ENCODE measurements at regions not wholly inside any gene's neighbourhood (a gene's known extent, or its start where the extent isn't known, plus 50 kb on each side); places are given as distances from the start of the nearest gene placed in this dataset.

DNA sequence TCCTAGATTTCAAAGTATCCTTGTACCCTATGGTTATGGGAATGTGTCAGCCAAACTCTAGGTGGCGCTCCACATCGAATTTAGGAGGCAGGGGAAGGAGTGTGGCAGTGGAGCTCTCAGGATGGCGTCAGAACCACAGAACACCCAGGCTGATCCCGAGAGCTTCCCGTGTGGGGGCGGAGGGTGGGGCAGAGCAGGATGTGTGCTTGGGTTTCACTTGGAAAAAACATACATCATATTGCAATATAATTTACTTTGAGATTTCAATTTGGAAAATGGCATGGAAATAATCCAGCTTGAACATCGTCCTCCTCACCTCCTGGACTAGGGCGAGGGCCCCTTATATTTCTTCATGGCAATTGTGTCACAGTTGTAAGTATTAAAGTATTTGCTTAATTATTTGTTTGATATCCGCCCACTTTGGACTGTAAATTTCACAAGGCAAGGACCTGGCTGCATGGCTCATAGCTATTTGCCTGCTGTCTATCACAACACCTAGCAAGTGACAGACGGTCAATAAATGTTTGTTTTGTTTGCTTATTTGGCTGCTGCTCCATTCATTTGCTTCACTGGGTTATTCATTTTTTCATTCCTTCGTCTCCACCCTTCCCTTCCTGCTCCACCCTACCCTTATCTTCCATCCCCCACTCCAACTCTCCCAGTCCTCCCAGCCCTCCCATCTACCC lies 221.5 kb upstream of the HMGA2 start:
- no peak overlapping the region for H3K9ac ChIP-seq (ENCODE audit: low read length)
- no peaks in the 10 kb centered on the region for H3K36me3 ChIP-seq (ENCODE audit: control insufficient read depth, low read depth, low read length)
- H3K9me3 ChIP-seq (ENCODE audit: control insufficient read depth, low read depth, low read length), result no peaks in the 10 kb centered on the region
- no peak overlapping the region for H3K4me3 ChIP-seq (ENCODE audit: low read length)
- no peak overlapping the region for H3K27ac ChIP-seq (ENCODE audit: low read length)
- peaks cover 28% of the 10 kb centered on the region for H3K4me1 ChIP-seq (ENCODE audit: control insufficient read depth, low read depth, low read length)
- no peaks in the 10 kb centered on the region for H3K27me3 ChIP-seq (ENCODE audit: control insufficient read depth, insufficient read depth, low read length)

DNA sequence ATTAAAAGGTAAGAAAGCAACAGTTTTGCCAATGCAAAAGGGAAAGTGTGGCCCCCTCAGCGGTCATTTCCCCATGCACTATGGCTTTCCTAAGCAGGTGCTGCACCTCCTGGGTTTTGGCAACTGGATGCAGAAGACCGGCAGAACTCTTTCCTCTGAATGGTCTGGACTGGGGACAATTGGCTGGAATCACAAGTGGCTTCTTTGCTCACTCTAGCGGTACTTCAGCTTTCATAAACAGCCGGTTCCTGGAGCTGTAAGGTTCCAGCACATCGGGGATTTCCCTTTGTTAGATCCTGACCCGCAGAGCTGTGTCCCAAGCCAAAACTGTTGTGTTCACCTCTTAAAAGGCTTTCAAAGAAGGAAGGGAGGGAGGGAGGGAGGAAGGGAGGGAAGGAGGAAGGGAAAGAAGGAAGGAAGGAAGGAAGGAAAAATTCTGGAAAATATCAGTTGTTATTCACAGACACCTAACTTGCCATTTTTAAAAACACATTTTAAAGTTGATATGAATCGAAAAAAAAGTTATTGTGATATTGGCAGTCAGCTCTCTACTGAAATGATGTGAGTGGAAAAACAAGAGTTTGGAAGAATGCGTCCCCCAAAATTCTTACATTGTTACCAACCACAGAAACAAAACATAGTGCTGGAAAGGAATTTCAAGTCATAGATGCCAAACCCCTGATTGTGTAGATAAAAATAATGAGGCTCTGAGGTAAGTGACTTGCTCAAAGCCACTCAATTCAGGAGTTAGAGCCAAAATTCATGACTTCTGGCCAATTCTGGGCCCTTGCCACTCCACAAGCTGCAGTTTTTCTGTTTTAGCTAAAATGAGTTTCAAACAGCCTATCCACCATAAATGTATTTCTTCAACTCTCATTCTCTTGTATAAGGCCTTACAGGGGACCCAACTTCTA lies 220.6 kb upstream of the HMGA2 start:
- Histone ChIP-seq H3K27me3 (ENCODE audit: control insufficient read depth, insufficient read depth, low read length) (no peaks in the 10 kb centered on the region), H3K4me3 (ENCODE audit: low read length) (no peak overlapping the region), H3K9ac (ENCODE audit: low read length) (no peak overlapping the region)

DNA sequence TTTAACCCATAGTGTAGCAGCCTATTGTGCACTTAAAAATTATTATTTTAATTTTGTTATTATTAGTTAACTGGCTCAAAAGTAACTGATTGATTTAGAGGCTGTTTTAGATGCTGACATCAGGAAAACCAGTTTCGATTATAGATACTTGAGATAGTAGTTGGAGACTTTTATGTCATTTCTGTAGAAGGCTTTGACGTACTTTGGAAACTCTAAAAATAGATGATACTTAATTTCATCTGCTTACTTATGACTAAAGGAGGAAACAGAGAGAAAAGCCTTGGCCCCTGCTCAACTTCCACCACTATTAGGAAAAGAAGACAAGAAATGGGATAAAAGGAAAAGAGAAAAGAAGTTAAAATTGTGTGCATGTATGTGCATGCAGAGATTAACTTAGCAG lies 219.3 kb upstream of the HMGA2 start:
- Histone ChIP-seq H3K27me3 (ENCODE audit: control insufficient read depth, insufficient read depth, low read length) (no peaks in the 10 kb centered on the region), H3K27ac (ENCODE audit: low read length) (no peak overlapping the region), H3K4me1 (ENCODE audit: control insufficient read depth, low read depth, low read length) (peaks cover 14% of the 10 kb centered on the region), H3K9me3 (ENCODE audit: control insufficient read depth, low read depth, low read length) (no peaks in the 10 kb centered on the region), H3K9ac (ENCODE audit: low read length) (no peak overlapping the region), H3K36me3 (ENCODE audit: control insufficient read depth, low read depth, low read length) (no peaks in the 10 kb centered on the region), H3K4me3 (ENCODE audit: low read length) (no peak overlapping the region)

More for the DNA sequence above, 220.6 kb upstream of the HMGA2 start:
- Histone ChIP-seq H3K36me3 (ENCODE audit: control insufficient read depth, low read depth, low read length) (no peaks in the 10 kb centered on the region), H3K4me1 (ENCODE audit: control insufficient read depth, low read depth, low read length) (peaks cover 23% of the 10 kb centered on the region), H3K27ac (ENCODE audit: low read length) (no peak overlapping the region), H3K9me3 (ENCODE audit: control insufficient read depth, low read depth, low read length) (no peaks in the 10 kb centered on the region)

DNA sequence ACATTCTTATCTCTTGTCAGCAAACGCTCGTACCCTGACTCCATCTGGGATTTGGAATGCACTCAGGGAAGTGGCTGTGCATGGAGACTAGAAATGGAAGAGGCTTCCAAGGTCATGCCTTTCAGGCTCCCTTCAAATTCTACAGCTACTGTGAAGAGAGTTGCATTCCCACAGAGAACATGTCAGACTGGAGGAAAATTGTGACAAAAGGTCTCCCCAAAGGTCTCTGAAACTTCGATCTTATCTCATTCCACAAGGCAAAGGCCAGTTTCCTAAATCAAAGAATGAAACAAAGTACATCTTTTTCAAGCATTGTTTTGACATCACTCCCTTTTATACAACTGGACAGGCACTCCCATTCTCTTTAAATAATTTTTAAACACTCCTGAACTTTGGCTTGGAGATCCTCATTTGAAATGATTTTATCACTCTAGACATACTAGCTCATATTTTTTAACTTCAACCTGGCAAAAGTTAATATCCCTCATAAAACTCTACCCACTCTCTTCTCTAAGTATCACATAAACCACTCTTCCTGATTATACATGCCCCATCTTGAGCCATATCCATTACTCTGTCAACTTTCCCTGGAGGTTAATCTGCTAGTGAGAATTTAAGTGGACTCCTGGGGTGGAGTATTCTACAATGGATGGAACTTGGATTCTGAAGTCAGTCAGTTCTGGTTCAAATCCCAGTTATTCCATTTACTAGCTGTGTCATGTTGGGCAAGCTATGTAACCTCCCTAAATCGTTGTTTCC lies 218.1 kb upstream of the HMGA2 start:
- H3K4me3 ChIP-seq (ENCODE audit: low read length), result no peak overlapping the region
- no peak overlapping the region for H3K9ac ChIP-seq (ENCODE audit: low read length)
- H3K4me1 ChIP-seq (ENCODE audit: control insufficient read depth, low read depth, low read length), result peaks cover 14% of the 10 kb centered on the region
- no peaks in the 10 kb centered on the region for H3K27me3 ChIP-seq (ENCODE audit: control insufficient read depth, insufficient read depth, low read length)
- no peaks in the 10 kb centered on the region for H3K36me3 ChIP-seq (ENCODE audit: control insufficient read depth, low read depth, low read length)
- H3K9me3 ChIP-seq (ENCODE audit: control insufficient read depth, low read depth, low read length), result no peaks in the 10 kb centered on the region
- H3K27ac ChIP-seq (ENCODE audit: low read length), result no peak overlapping the region

DNA sequence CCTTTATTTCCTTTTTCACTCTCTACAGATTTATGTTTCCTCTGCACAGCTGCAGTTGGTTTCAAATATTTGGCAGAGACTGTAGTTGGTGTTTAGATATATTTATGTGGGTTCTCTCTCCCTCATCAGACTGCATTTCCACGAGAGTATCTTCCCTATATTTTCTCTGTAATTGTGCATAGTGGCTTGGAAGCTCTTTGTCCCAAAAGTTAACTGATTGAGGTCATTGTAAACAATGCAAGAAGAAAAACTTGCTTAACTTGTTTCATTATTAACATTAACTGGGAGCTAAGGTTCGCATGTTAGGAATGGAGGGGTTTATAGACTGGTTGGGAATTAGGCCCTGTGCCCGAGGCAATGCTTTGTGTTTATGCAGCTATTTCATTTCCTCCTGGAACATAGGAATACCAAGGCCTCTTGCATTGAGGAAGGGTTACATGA lies 216.9 kb upstream of the HMGA2 start:
- no peak overlapping the region for H3K9ac ChIP-seq (ENCODE audit: low read length)
- H3K9me3 ChIP-seq (ENCODE audit: control insufficient read depth, low read depth, low read length), result no peaks in the 10 kb centered on the region
- H3K4me1 ChIP-seq (ENCODE audit: control insufficient read depth, low read depth, low read length), result peaks cover 14% of the 10 kb centered on the region
- H3K27ac ChIP-seq (ENCODE audit: low read length), result no peak overlapping the region
- no peaks in the 10 kb centered on the region for H3K27me3 ChIP-seq (ENCODE audit: control insufficient read depth, insufficient read depth, low read length)
- no peak overlapping the region for H3K4me3 ChIP-seq (ENCODE audit: low read length)
- H3K36me3 ChIP-seq (ENCODE audit: control insufficient read depth, low read depth, low read length), result no peaks in the 10 kb centered on the region

DNA sequence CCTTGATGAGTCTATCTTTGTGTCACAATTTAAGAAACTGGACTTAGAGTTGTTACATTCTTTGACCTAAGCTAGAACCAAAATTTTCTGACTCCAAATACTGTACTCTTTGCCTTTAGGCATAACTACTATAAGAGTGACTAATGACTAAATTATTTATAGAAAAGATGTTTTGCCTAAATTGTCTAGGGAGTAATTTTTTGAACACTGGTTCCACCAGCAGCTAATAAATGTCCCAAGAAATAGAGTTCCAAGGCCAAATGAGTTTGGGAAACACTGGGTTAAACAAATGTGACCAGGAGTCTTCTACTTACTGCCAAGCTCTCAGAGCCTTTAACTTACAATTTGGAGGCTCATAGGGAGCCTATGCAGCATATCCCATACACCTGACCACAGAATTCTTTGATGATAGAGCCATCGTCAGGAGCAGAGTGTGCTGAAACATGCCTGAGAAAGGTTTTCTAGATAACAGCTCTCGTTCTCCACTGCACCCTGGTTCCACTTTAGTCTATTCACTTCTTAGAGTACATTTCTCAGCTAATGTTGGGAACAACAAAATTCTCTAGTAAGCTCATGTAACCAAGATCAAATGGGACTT lies 215.9 kb upstream of the HMGA2 start:
- Histone ChIP-seq H3K4me3 (ENCODE audit: low read length) (no peak overlapping the region), H3K27me3 (ENCODE audit: control insufficient read depth, insufficient read depth, low read length) (no peaks in the 10 kb centered on the region), H3K27ac (ENCODE audit: low read length) (no peak overlapping the region), H3K4me1 (ENCODE audit: control insufficient read depth, low read depth, low read length) (peaks cover 6% of the 10 kb centered on the region), H3K36me3 (ENCODE audit: control insufficient read depth, low read depth, low read length) (no peaks in the 10 kb centered on the region), H3K9ac (ENCODE audit: low read length) (no peak overlapping the region), H3K9me3 (ENCODE audit: control insufficient read depth, low read depth, low read length) (no peaks in the 10 kb centered on the region)

DNA sequence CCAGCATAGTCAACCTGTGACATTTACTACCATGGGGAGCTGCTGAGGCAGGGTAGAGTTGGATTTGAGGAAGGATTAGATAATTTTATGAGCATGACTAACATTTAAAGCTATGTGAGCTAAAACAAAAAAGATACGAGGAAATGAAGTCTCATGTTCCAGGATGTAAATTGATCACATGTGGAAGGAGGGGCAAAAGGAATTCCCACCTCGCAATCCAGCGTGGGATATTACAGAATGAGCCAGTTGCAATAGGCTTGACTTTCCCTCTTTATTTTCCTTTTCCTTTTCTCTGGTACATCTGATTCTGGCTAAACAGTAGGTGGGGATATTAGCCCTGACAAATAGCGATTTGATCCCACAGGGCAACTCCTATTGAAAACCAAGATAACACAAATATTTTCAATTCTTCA lies 214.9 kb upstream of the HMGA2 start:
- H3K4me3 ChIP-seq (ENCODE audit: low read length), result no peak overlapping the region
- H3K27ac ChIP-seq (ENCODE audit: low read length), result no peak overlapping the region
- no peak overlapping the region for H3K9ac ChIP-seq (ENCODE audit: low read length)
- no peaks in the 10 kb centered on the region for H3K4me1 ChIP-seq (ENCODE audit: control insufficient read depth, low read depth, low read length)
- no peaks in the 10 kb centered on the region for H3K36me3 ChIP-seq (ENCODE audit: control insufficient read depth, low read depth, low read length)
- no peaks in the 10 kb centered on the region for H3K9me3 ChIP-seq (ENCODE audit: control insufficient read depth, low read depth, low read length)
- H3K27me3 ChIP-seq (ENCODE audit: control insufficient read depth, insufficient read depth, low read length), result no peaks in the 10 kb centered on the region

DNA sequence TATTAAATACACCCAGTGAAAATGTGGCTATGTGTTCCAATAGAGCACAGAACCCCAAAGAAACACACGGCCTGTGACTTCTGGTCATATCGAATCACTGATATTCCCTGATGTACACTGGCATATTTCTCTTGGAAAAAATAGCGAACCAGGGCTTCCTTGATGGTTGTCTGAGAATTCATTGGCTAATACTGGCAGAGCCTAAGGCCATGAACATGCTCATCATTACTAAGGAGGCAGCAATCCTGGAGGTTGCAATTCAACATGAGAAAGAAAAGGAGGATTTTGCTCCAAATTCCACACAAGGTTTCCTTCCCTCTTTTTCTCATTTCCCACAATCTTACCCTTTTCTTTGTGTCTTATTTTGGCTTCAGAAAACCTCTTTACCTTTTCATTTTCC lies 212.9 kb upstream of the HMGA2 start:
- H3K27ac ChIP-seq (ENCODE audit: low read length), result no peak overlapping the region
- no peak overlapping the region for H3K9ac ChIP-seq (ENCODE audit: low read length)
- no peaks in the 10 kb centered on the region for H3K9me3 ChIP-seq (ENCODE audit: control insufficient read depth, low read depth, low read length)
- H3K4me1 ChIP-seq (ENCODE audit: control insufficient read depth, low read depth, low read length), result no peaks in the 10 kb centered on the region
- H3K27me3 ChIP-seq (ENCODE audit: control insufficient read depth, insufficient read depth, low read length), result no peaks in the 10 kb centered on the region
- H3K4me3 ChIP-seq (ENCODE audit: low read length), result no peak overlapping the region
- H3K36me3 ChIP-seq (ENCODE audit: control insufficient read depth, low read depth, low read length), result no peaks in the 10 kb centered on the region

DNA sequence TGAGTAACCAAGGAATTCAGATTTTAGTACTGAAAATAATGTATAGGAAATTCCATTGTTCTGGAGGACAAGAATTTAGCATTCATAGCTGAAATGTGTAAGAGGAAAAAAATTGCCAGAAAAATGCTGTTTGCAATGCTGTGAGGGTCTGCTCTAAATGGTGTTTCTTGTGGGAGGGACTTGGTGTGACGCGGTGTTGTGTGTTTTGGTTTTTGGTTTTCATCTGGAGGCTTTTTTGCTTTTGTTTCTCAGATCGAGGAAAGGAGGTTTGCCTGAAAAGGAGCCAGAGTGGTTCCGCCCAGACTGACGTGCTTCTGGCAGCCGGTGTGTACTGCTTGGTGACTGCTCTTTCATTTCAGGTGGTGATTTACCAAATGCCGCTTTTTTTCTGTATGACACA lies 211.8 kb upstream of the HMGA2 start:
- Histone ChIP-seq H3K4me1 (ENCODE audit: control insufficient read depth, low read depth, low read length) (no peaks in the 10 kb centered on the region), H3K36me3 (ENCODE audit: control insufficient read depth, low read depth, low read length) (no peaks in the 10 kb centered on the region), H3K9me3 (ENCODE audit: control insufficient read depth, low read depth, low read length) (no peaks in the 10 kb centered on the region), H3K27me3 (ENCODE audit: control insufficient read depth, insufficient read depth, low read length) (no peaks in the 10 kb centered on the region), H3K27ac (ENCODE audit: low read length) (no peak overlapping the region), H3K9ac (ENCODE audit: low read length) (no peak overlapping the region), H3K4me3 (ENCODE audit: low read length) (no peak overlapping the region)

DNA sequence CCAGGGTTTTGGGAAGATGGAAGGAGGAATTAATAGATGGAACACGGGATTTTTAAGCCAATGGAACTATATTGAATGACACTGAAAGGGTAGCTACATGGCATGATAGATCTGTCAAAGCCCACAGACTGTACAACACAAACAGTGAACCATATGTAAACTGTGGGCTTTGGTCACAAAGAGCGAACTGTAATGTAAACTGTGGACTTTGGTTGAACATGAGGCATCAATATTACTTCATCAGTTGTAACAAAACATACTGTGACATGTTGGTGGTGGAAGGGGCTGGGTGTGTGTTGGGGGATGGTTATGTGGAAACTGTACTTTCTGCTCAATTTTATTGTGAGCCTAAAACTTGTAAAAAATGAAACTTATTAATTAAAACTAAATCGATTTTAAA lies 210.6 kb upstream of the HMGA2 start:
- no peaks in the 10 kb centered on the region for H3K4me1 ChIP-seq (ENCODE audit: control insufficient read depth, low read depth, low read length)

DNA sequence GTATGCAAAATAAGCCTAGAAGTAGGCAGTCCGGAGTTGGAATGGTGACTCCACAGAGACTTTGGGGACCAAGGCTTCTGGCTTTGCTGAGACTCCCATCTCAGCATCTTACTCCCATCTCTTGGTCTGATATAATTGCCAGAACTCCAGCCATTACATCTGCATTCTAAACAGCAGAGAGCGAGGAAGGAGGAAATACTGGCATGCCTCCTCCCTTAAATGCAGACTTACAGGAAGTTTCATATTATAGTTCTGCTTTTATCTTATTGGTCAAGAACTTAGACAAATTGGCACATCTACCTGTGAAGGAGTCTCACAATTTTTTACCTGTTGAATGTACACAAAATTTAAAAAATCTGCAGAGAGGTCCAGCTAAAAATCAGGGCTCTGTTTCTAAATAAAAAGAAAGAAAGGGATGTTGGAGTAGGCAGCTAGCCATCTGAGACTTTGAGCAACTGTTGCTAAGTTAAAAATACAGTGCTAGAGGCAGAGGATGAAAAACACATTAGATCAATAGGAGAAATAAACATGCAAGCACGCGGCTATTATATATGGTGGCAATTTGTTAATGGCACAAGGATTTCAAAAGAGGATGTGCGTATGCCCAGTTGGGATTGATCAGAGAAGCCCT lies 209.9 kb upstream of the HMGA2 start:
- Histone ChIP-seq H3K36me3 (ENCODE audit: control insufficient read depth, low read depth, low read length) (no peaks in the 10 kb centered on the region), H3K9ac (ENCODE audit: low read length) (no peak overlapping the region), H3K9me3 (ENCODE audit: control insufficient read depth, low read depth, low read length) (no peaks in the 10 kb centered on the region), H3K4me3 (ENCODE audit: low read length) (no peak overlapping the region), H3K27ac (ENCODE audit: low read length) (no peak overlapping the region), H3K4me1 (ENCODE audit: control insufficient read depth, low read depth, low read length) (no peaks in the 10 kb centered on the region), H3K27me3 (ENCODE audit: control insufficient read depth, insufficient read depth, low read length) (no peaks in the 10 kb centered on the region)

More for the DNA sequence above, 210.6 kb upstream of the HMGA2 start:
- H3K27me3 ChIP-seq (ENCODE audit: control insufficient read depth, insufficient read depth, low read length), result no peaks in the 10 kb centered on the region
- H3K9me3 ChIP-seq (ENCODE audit: control insufficient read depth, low read depth, low read length), result no peaks in the 10 kb centered on the region
- no peak overlapping the region for H3K9ac ChIP-seq (ENCODE audit: low read length)
- H3K4me3 ChIP-seq (ENCODE audit: low read length), result no peak overlapping the region
- H3K27ac ChIP-seq (ENCODE audit: low read length), result no peak overlapping the region
- no peaks in the 10 kb centered on the region for H3K36me3 ChIP-seq (ENCODE audit: control insufficient read depth, low read depth, low read length)
